ENCODE measurements at regions not wholly inside any gene's neighbourhood (a gene's known extent, or its start where the extent isn't known, plus 50 kb on each side); places are given as distances from the start of the nearest gene placed in this dataset.

DNA sequence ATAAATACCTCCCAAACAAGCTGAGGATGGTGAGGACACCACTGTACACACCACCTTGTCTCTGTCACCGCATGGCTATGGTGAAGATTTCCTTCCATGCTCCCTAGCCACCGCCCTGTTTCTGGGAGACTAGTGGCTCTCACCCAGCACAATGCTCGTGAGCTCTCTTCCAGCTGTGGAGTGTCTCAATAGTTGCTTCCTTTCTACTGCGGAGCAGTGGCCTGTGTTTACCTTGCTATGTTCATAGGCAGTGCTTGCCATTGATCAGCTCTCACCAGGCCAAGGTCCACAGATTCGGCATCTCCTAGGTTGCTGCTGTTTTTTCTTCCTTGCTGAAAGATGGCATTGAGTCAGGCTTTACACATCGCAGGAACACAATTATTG lies 313.6 kb upstream of the RTL1 start (continued):
- TF ChIP-seq TFAP4 (IDR thresholded peaks at IDR 0.05; ENCODE audit: borderline replicate concordance, low read depth) (peak; percentile 80; the same call in 1 of the 2 replicates), PRDM10 (CRISPR knock-in tag; IDR thresholded peaks at IDR 0.05; ENCODE audit: low read depth) (0 out of 2 replicates have a peak, but pooled peaks have one; percentile 40), ZNF224 (CRISPR knock-in tag; IDR thresholded peaks at IDR 0.05) (0 out of 2 replicates have a peak, but pooled peaks have one; percentile 24), KDM1A (CRISPR knock-in tag; IDR thresholded peaks at IDR 0.05) (0 out of 2 replicates have a peak, but pooled peaks have one; percentile 14), ZHX2 (IDR thresholded peaks at IDR 0.05; ENCODE audit: low read depth) (0 out of 2 replicates have a peak, but pooled peaks have one; percentile 27), ZHX2 (CRISPR knock-in tag; IDR thresholded peaks at IDR 0.05; ENCODE audit: borderline replicate concordance) (no peak), POGZ (CRISPR knock-in tag; IDR thresholded peaks at IDR 0.05) (peak; percentile 60; the same call in 1 of the 2 replicates), ZNF839 (CRISPR knock-in tag; IDR thresholded peaks at IDR 0.05; ENCODE audit: borderline replicate concordance) (no peak), HDAC1 (CRISPR knock-in tag; IDR thresholded peaks at IDR 0.05) (peak; percentile 19)
- TF ChIP-seq, protein P1, sequence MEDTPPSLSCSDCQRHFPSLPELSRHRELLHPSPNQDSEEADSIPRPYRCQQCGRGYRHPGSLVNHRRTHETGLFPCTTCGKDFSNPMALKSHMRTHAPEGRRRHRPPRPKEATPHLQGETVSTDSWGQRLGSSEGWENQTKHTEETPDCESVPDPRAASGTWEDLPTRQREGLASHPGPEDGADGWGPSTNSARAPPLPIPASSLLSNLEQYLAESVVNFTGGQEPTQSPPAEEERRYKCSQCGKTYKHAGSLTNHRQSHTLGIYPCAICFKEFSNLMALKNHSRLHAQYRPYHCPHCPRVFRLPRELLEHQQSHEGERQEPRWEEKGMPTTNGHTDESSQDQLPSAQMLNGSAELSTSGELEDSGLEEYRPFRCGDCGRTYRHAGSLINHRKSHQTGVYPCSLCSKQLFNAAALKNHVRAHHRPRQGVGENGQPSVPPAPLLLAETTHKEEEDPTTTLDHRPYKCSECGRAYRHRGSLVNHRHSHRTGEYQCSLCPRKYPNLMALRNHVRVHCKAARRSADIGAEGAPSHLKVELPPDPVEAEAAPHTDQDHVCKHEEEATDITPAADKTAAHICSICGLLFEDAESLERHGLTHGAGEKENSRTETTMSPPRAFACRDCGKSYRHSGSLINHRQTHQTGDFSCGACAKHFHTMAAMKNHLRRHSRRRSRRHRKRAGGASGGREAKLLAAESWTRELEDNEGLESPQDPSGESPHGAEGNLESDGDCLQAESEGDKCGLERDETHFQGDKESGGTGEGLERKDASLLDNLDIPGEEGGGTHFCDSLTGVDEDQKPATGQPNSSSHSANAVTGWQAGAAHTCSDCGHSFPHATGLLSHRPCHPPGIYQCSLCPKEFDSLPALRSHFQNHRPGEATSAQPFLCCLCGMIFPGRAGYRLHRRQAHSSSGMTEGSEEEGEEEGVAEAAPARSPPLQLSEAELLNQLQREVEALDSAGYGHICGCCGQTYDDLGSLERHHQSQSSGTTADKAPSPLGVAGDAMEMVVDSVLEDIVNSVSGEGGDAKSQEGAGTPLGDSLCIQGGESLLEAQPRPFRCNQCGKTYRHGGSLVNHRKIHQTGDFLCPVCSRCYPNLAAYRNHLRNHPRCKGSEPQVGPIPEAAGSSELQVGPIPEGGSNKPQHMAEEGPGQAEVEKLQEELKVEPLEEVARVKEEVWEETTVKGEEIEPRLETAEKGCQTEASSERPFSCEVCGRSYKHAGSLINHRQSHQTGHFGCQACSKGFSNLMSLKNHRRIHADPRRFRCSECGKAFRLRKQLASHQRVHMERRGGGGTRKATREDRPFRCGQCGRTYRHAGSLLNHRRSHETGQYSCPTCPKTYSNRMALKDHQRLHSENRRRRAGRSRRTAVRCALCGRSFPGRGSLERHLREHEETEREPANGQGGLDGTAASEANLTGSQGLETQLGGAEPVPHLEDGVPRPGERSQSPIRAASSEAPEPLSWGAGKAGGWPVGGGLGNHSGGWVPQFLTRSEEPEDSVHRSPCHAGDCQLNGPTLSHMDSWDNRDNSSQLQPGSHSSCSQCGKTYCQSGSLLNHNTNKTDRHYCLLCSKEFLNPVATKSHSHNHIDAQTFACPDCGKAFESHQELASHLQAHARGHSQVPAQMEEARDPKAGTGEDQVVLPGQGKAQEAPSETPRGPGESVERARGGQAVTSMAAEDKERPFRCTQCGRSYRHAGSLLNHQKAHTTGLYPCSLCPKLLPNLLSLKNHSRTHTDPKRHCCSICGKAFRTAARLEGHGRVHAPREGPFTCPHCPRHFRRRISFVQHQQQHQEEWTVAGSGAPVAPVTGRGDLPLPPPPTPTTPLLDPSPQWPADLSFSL (CRISPR knock-in tag; IDR thresholded peaks at IDR 0.05) = no peak
- TF ChIP-seq, protein P2, sequence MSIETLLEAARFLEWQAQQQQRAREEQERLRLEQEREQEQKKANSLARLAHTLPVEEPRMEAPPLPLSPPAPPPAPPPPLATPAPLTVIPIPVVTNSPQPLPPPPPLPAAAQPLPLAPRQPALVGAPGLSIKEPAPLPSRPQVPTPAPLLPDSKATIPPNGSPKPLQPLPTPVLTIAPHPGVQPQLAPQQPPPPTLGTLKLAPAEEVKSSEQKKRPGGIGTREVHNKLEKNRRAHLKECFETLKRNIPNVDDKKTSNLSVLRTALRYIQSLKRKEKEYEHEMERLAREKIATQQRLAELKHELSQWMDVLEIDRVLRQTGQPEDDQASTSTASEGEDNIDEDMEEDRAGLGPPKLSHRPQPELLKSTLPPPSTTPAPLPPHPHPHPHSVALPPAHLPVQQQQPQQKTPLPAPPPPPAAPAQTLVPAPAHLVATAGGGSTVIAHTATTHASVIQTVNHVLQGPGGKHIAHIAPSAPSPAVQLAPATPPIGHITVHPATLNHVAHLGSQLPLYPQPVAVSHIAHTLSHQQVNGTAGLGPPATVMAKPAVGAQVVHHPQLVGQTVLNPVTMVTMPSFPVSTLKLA (IDR thresholded peaks at IDR 0.05) = no peak
